ENCODE measurements at regions not wholly inside any gene's neighbourhood (a gene's known extent, or its start where the extent isn't known, plus 50 kb on each side); places are given as distances from the start of the nearest gene placed in this dataset.

DNA sequence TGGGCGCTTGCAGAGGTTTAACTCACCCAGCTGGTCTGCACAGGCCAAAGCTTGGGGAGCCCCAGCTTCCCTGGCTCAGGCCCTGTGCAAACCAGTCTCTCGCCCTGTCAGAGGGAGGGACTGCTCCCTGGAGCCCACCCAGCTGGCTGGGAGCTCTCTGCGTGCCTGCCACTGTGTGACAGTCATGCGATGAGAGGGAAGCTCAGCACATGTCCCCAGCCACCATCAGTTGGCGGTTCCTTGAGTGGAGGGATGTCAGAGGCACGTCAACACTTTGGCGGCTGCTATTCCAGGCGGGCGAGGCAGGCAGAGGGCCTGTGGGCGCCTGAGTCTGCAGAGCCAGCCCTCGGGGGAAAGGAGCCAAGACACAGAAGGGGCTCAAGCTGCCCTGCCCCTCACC is 324.6 kb downstream of the UACA start:
- TF ChIP-seq CTCF (IDR thresholded peaks at IDR 0.05), result no peak

DNA sequence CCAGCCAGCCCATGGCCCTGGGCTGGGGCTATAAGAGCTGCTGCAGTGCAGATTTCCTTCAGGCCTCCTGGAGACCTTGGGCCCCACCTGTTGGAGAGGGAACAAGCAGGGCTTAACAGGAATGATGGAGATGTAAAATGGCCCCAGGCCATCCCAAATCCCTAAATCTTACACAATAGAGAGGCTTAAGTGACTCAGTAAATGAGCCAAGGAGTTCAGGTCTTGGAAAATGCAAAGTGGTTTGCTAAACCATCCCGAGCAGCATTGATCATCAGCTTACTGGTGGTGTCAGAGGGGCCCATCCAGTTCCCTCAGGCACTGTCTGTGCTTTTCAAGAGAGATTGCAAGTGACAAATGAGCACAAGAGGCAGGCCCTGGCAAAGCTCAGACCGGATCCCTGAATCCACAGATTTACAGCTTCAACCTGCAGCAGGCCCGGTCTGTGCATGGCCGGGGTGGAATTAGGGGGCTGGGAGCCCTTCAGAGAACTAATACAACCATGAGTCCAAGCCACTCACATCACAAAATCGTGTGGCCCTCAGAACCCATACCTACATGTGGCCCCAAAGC is 325.4 kb downstream of the UACA start:
- no peak for TF ChIP-seq CTCF (IDR thresholded peaks at IDR 0.05)

DNA sequence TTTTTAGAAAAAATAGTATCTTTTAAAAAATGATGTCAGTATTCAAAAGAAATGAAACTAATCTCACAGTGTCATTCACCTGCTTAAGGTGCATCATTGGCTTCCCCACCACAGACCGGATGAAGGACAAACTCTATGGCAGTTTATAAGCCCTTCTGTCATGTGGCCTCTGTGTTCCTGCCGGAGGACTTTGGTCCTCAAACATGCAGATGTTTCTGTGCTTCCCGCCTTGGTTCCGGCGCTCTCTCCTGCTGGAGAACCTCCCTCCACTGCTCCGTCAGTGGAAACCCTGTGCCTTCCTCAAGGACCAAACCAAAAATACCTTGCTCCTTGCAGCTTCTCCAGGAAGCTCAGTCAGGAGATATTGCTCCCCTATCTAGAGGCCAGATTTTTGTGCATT is 326.3 kb downstream of the UACA start:
- no peak for TF ChIP-seq CTCF (IDR thresholded peaks at IDR 0.05)

DNA sequence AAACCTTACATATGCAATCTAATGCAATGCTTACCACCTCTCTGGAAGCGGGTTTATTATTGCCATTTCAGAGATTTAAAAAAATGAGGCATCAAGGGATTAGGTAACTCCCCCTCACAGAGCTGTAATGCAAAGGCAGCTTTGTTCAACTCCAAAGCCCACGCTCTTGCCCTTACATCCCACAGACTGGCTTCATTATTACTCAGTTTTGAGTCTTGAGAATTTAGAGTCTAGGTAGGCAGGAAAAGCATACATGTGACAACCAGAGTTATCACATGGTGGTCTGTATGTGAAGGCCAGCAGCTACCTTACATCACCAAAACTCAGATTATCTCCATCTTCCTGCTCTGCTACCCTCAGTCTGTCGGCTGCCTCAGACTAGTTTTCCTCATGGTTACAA is 326.9 kb downstream of the UACA start:
- no peak for TF ChIP-seq CTCF (IDR thresholded peaks at IDR 0.05)

GRCh38 chr15:70435872-70436271 is 327.5 kb downstream of the UACA start:
- no peak for TF ChIP-seq CTCF (IDR thresholded peaks at IDR 0.05)

DNA sequence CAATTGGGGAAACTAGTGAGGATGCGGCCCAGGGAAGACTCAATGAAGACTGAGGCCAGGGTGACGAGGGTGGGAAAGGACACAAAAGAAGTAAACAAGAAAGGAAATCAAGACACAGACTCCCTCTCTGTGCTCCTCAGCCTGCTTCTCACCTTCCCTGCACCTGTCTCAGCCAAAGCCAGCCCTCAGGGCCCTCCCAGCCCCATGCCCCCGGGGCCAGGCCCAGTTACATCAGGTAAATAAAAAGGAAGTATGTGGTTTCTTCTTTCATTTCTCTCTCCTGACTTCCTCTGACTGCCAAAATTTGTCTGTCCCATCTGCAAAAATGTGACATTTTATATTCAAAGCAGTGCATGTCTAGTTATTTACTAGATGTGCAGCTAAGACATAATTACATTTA is 328.0 kb downstream of the UACA start:
- no peak for TF ChIP-seq CTCF (IDR thresholded peaks at IDR 0.05)

GRCh38 chr15:70433586-70434324 is 329.6 kb downstream of the UACA start:
- TF ChIP-seq CTCF (IDR thresholded peaks at IDR 0.05), result no peak

Data from LNCAP (cell line).